Smooth muscle cell (in vitro differentiated cells): ENCODE measurements at regions not wholly inside any gene's neighbourhood (a gene's known extent, or its start where the extent isn't known, plus 50 kb on each side); places are given as distances from the start of the nearest gene placed in this dataset.

Experiments
- DNase-seq: peaks from one replicate; lab custom pipeline; 2025; ENCODE audit not compliant: unreplicated experiment; lab: John Stamatoyannopoulos, UW
- H2AFZ ChIP-seq: fragments of 200-600 bp; sonication (generic); 2 replicates; pipeline ENCODE4 v1.6.0; 2016; ENCODE audit warnings: antibody characterized with exemption, low read depth, mild to moderate bottlenecking
- H3F3A ChIP-seq: fragments of 200-600 bp; sonication (generic); 2 replicates; pipeline ENCODE4 v1.6.0; 2017; ENCODE audit warnings: antibody characterized with exemption, low read depth
- H3K27ac ChIP-seq: fragments of 200-600 bp; sonication (generic); 2 replicates; pipeline ENCODE4 v1.5.1; 2016; ENCODE audit warnings: low read depth, mild to moderate bottlenecking
- H3K27me3 ChIP-seq: fragments of 200-600 bp; sonication (generic); 2 replicates; pipeline ENCODE4 v1.6.1; 2016; ENCODE audit warnings: low read depth, mild to moderate bottlenecking
- H3K36me3 ChIP-seq: fragments of 200-600 bp; sonication (generic); 2 replicates; pipeline ENCODE4 v1.5.1; 2016; ENCODE audit warnings: low read depth
- H3K4me1 ChIP-seq: fragments of 200-600 bp; sonication (generic); 2 replicates; pipeline ENCODE4 v1.5.1; 2016; ENCODE audit warnings: low read depth
- H3K4me2 ChIP-seq: fragments of 200-600 bp; sonication (generic); 2 replicates; pipeline ENCODE4 v1.6.0; 2016; ENCODE audit warnings: mild to moderate bottlenecking
- H3K4me3 ChIP-seq: fragments of 200-600 bp; sonication (generic); 2 replicates; pipeline ENCODE4 v1.5.1; 2016; ENCODE audit warnings: mild to moderate bottlenecking
- H3K79me2 ChIP-seq: fragments of 200-600 bp; sonication (generic); 2 replicates; pipeline ENCODE4 v1.6.0; 2016; ENCODE audit warnings: low read depth, mild to moderate bottlenecking
- H3K9ac ChIP-seq: fragments of 200-600 bp; sonication (generic); 2 replicates; pipeline ENCODE4 v1.6.0; 2016; ENCODE audit warnings: low read depth
- H3K9me3 ChIP-seq: fragments of 200-600 bp; sonication (generic); replicated peaks from 2 replicates; pipeline ENCODE4 v1.5.1; 2016; ENCODE audit warnings: low read depth
- H4K20me1 ChIP-seq: fragments of 200-600 bp; sonication (generic); 2 replicates; pipeline ENCODE4 v1.6.0; 2016; ENCODE audit warnings: low read depth
- WGBS: methylation state at CpG from one replicate; pipeline ENCODE4 v1.1.7; 2016; ENCODE audit warnings: low lambda C conversion rate; 5-methylcytosine and 5-hydroxymethylcytosine counted together
- TF ChIP-seq, protein P1 (sequence below): fragments of 200-600 bp; sonication (generic); IDR thresholded peaks from 2 replicates; pipeline ENCODE4 v1.5.1; 2017; ENCODE audit warnings: borderline replicate concordance, mild to moderate bottlenecking, antibody characterized with exemption; ENCODE audit not compliant: insufficient read depth, poor library complexity, severe bottlenecking

DNA sequence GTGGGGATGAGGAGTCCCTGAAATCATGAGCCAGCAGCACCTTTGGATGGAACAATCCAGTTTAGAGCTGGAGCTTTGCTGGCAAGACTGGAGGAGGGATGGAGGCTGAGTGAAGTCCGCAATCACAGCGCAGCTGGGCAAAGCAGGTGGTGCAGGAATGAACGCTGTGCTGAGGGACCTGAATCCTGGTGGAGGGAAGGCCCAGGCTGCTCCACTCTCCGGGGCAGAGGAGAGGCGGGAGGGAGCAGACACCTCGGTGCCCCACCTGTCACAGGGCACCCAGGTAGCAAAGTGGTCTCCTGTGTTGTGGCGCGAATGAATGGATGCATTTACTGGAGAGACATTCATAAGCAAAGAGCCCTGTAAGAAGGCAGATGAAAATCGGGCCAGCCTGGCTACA is 124.8 kb upstream of the ANO1 start:
- H3K27me3 ChIP-seq = no peaks in the 10 kb centered on the region
- TF ChIP-seq, protein P1, sequence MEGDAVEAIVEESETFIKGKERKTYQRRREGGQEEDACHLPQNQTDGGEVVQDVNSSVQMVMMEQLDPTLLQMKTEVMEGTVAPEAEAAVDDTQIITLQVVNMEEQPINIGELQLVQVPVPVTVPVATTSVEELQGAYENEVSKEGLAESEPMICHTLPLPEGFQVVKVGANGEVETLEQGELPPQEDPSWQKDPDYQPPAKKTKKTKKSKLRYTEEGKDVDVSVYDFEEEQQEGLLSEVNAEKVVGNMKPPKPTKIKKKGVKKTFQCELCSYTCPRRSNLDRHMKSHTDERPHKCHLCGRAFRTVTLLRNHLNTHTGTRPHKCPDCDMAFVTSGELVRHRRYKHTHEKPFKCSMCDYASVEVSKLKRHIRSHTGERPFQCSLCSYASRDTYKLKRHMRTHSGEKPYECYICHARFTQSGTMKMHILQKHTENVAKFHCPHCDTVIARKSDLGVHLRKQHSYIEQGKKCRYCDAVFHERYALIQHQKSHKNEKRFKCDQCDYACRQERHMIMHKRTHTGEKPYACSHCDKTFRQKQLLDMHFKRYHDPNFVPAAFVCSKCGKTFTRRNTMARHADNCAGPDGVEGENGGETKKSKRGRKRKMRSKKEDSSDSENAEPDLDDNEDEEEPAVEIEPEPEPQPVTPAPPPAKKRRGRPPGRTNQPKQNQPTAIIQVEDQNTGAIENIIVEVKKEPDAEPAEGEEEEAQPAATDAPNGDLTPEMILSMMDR = no peak
- 94% methylated on average over 9 of the region's 9 CpGs for WGBS
- DNase-seq = no peak
- H3F3A ChIP-seq = peaks cover 9% of the 10 kb centered on the region
- no peaks in the 10 kb centered on the region for H3K9me3 ChIP-seq
- no peak overlapping the region for H2AFZ ChIP-seq
- no peaks in the 10 kb centered on the region for H3K79me2 ChIP-seq
- no peaks in the 10 kb centered on the region for H4K20me1 ChIP-seq
- no peaks in the 10 kb centered on the region for H3K36me3 ChIP-seq
- H3K27ac ChIP-seq = no peak overlapping the region
- no peak overlapping the region for H3K4me3 ChIP-seq
- no peak overlapping the region for H3K9ac ChIP-seq
- H3K4me1 ChIP-seq = peaks cover 13% of the 10 kb centered on the region
- H3K4me2 ChIP-seq = no peak overlapping the region

DNA sequence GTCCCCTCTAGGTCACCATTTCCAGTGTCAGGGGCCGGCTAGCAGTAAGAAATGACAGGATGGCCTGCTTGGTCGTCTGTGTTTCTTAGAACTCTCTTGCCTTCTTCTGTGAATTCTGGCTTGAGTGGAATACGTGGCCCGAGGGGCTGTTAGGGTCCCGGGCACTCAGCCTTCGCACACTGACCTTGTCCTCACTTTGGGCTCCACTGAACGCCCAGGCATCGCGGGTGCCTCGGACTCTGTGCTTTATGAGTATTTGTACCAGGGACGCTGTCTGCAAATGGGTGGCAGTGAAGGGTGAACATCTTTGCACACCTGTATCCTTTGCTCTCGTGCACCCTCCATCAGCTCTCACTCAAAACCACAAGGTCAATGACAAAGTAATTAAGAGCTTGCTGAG is 123.4 kb upstream of the ANO1 start:
- H2AFZ ChIP-seq = no peak overlapping the region
- no peak overlapping the region for H3K4me3 ChIP-seq
- H3K9ac ChIP-seq = no peak overlapping the region
- no peaks in the 10 kb centered on the region for H3K27me3 ChIP-seq
- no peak overlapping the region for H3K27ac ChIP-seq
- H4K20me1 ChIP-seq = no peaks in the 10 kb centered on the region
- no peak for DNase-seq
- H3K4me2 ChIP-seq = no peak overlapping the region
- no peaks in the 10 kb centered on the region for H3K36me3 ChIP-seq
- TF ChIP-seq, protein P1 = no peak
- peaks cover 3% of the 10 kb centered on the region for H3F3A ChIP-seq
- no peaks in the 10 kb centered on the region for H3K9me3 ChIP-seq
- peaks cover under 1% of the 10 kb centered on the region for H3K4me1 ChIP-seq
- H3K79me2 ChIP-seq = no peaks in the 10 kb centered on the region
- WGBS = 96% methylated on average over 12 of the region's 12 CpGs

- H3K9ac ChIP-seq = no peak overlapping the region
- H3K4me3 ChIP-seq = no peak overlapping the region
- no peak for DNase-seq
- H3K9me3 ChIP-seq = no peaks in the 10 kb centered on the region
- no peaks in the 10 kb centered on the region for H3F3A ChIP-seq
- H3K27me3 ChIP-seq = no peaks in the 10 kb centered on the region
- H3K79me2 ChIP-seq = no peaks in the 10 kb centered on the region
- no peaks in the 10 kb centered on the region for H3K4me1 ChIP-seq
- WGBS = 89% methylated on average over 8 of the region's 8 CpGs
- no peaks in the 10 kb centered on the region for H4K20me1 ChIP-seq
- no peak overlapping the region for H3K4me2 ChIP-seq
- H2AFZ ChIP-seq = no peak overlapping the region
- no peak overlapping the region for H3K27ac ChIP-seq
- no peaks in the 10 kb centered on the region for H3K36me3 ChIP-seq
- TF ChIP-seq, protein P1 = no peak
Observed at GRCh38 chr11:69956669-69957190, 121.4 kb upstream of the ANO1 start.

DNA sequence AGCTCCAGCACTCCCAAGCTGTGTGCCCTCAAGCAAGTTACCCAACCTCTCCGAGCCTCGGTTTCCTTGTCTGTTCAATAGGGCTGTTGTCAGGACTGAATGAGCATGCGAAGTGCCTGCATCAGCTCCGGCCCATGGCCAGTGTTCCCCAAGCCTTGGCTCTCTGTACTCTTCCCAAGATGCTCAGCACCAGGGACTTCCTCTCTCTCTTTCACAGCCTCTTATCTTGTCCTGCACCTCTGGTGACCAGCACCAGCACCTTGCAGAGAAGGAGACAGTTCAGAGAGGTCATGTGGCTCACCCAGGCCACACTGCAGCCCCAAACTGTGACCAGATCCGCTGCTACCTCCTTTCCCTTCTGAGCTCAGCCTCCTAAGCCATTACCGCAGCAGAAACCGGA is 120.3 kb upstream of the ANO1 start:
- H3K27me3 ChIP-seq = no peaks in the 10 kb centered on the region
- no peaks in the 10 kb centered on the region for H3F3A ChIP-seq
- H3K27ac ChIP-seq = peak overlapping the region; percentile 13
- H3K36me3 ChIP-seq = no peaks in the 10 kb centered on the region
- no peak for DNase-seq
- no peak overlapping the region for H3K4me3 ChIP-seq
- no peaks in the 10 kb centered on the region for H3K4me1 ChIP-seq
- WGBS = 78% methylated on average over 7 of the region's 7 CpGs
- H3K4me2 ChIP-seq = no peak overlapping the region
- H3K9me3 ChIP-seq = no peaks in the 10 kb centered on the region
- H2AFZ ChIP-seq = no peak overlapping the region
- TF ChIP-seq, protein P1 = no peak
- H3K79me2 ChIP-seq = no peaks in the 10 kb centered on the region
- no peaks in the 10 kb centered on the region for H4K20me1 ChIP-seq
- no peak overlapping the region for H3K9ac ChIP-seq
